Stomach (tissue), 4 donors: ENCODE measurements at regions not wholly inside any gene's neighbourhood (a gene's known extent, or its start where the extent isn't known, plus 50 kb on each side); places are given as distances from the start of the nearest gene placed in this dataset.

Experiments used
- EP300 ChIP-seq: sonication (generic); formaldehyde crosslinking; IDR thresholded peaks from one replicate; pipeline ENCODE4 v1.6.1; 2017; ENCODE audit warnings: antibody characterized with exemption
- POLR2A ChIP-seq, 4 donors: fragments of 450-650 bp; IDR thresholded peaks; one replicate each; pipeline ENCODE4 v1.6.1; 2016; ENCODE audit warnings: antibody characterized with exemption in 4 of 4, control low read depth in 2 of 4, mild to moderate bottlenecking in 1 of 4, moderate library complexity in 1 of 4
- POLR2AphosphoS5 ChIP-seq, 3 donors: sonication (generic); formaldehyde crosslinking; IDR thresholded peaks; one replicate each; pipeline ENCODE4 v1.6.1; 2016; ENCODE audit warnings: antibody characterized with exemption in 3 of 3
- TF ChIP-seq, protein P1 (sequence below), 7 experiments: fragments of 450-650 bp in 4 of 7; fragments of 200-600 bp in 3 of 7; sonication (generic) in 3 of 7; IDR thresholded peaks; one replicate each; pipeline ENCODE4 v1.5.1; 2016 to 2019; ENCODE audit warnings: antibody characterized with exemption in 7 of 7, control low read depth in 2 of 7, mild to moderate bottlenecking in 1 of 7

GRCh38 chr11:106333678-106334077 is 256.2 kb downstream of the AASDHPPT start:
- TF ChIP-seq, protein P1, sequence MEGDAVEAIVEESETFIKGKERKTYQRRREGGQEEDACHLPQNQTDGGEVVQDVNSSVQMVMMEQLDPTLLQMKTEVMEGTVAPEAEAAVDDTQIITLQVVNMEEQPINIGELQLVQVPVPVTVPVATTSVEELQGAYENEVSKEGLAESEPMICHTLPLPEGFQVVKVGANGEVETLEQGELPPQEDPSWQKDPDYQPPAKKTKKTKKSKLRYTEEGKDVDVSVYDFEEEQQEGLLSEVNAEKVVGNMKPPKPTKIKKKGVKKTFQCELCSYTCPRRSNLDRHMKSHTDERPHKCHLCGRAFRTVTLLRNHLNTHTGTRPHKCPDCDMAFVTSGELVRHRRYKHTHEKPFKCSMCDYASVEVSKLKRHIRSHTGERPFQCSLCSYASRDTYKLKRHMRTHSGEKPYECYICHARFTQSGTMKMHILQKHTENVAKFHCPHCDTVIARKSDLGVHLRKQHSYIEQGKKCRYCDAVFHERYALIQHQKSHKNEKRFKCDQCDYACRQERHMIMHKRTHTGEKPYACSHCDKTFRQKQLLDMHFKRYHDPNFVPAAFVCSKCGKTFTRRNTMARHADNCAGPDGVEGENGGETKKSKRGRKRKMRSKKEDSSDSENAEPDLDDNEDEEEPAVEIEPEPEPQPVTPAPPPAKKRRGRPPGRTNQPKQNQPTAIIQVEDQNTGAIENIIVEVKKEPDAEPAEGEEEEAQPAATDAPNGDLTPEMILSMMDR (IDR thresholded peaks at IDR 0.05) = no peak
- no peak for TF ChIP-seq POLR2A (IDR thresholded peaks at IDR 0.05)
- TF ChIP-seq POLR2AphosphoS5 (IDR thresholded peaks at IDR 0.05) = no peak
- TF ChIP-seq EP300 = no peak
